ENCODE measurements at regions not wholly inside any gene's neighbourhood (a gene's known extent, or its start where the extent isn't known, plus 50 kb on each side); places are given as distances from the start of the nearest gene placed in this dataset.

DNA sequence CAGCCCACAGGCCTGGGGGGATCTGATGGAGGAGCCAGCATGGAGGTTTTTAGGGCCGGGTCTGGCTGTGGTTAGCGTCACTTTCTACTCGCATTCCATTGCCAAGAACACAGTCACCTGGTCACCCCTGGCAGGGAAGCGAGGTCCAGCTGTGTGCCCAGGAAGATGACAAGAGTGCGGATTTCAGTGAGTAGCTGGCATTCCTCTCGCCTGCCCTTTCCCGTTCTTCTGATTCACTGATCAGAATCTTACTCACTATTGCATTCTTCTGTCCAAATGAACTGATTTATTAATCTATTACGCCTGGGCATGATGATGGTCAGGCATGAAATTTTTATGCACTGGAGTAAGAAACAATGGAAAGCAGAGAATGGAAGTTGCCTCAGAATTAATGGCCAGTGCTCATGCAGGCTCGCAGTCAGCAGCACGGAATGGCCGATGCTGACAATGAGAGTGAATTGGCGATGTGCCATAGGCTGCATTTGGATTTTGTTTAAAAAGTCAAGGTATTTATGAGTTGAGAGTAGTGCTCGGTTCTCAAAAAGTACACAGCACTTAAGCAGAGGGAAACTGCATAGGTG is 76.4 kb upstream of the MGAT5 start:
- CTCF ChIA-PET = no interaction called here
- H3K36me3 ChIP-seq (ENCODE audit: control insufficient read depth, insufficient read depth, low read length) = no peaks in the 10 kb centered on the region
- TF ChIP-seq, protein P1, sequence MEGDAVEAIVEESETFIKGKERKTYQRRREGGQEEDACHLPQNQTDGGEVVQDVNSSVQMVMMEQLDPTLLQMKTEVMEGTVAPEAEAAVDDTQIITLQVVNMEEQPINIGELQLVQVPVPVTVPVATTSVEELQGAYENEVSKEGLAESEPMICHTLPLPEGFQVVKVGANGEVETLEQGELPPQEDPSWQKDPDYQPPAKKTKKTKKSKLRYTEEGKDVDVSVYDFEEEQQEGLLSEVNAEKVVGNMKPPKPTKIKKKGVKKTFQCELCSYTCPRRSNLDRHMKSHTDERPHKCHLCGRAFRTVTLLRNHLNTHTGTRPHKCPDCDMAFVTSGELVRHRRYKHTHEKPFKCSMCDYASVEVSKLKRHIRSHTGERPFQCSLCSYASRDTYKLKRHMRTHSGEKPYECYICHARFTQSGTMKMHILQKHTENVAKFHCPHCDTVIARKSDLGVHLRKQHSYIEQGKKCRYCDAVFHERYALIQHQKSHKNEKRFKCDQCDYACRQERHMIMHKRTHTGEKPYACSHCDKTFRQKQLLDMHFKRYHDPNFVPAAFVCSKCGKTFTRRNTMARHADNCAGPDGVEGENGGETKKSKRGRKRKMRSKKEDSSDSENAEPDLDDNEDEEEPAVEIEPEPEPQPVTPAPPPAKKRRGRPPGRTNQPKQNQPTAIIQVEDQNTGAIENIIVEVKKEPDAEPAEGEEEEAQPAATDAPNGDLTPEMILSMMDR (IDR thresholded peaks at IDR 0.05; ENCODE audit: insufficient read depth in 1 of 2, low read depth in 1 of 2, low read length in 1 of 2, severe bottlenecking in 1 of 2, unreplicated experiment in 1 of 2) = no peak
- no peak overlapping the region for H3K4me3 ChIP-seq (ENCODE audit: low read depth, low read length)
- Mint-ChIP-seq H3K4me1 (ENCODE audit: low read depth, unreplicated experiment) (no peaks in the 10 kb centered on the region), H3K4me3 (ENCODE audit: unreplicated experiment) (no peak overlapping the region), H3K27ac (ENCODE audit: unreplicated experiment) (no peak overlapping the region), H3K27me3 (ENCODE audit: insufficient read depth, unreplicated experiment) (no peaks in the 10 kb centered on the region), H3K9me3 (ENCODE audit: unreplicated experiment) (no peaks in the 10 kb centered on the region), H3K36me3 (ENCODE audit: insufficient read depth, unreplicated experiment) (no peaks in the 10 kb centered on the region)
- no TSS peak for BruUV-seq (replicated peaks)
- no peaks in the 10 kb centered on the region for H3K4me1 ChIP-seq
- H3K9me3 ChIP-seq = no peaks in the 10 kb centered on the region
- no peak for DNase-seq
- intact Hi-C loops (cut with micrococcal nuclease; ENCODE audit: unreplicated experiment) = no loop called here
- POLR2A ChIA-PET = no interaction called here
- no peaks in the 10 kb centered on the region for H3K27me3 ChIP-seq (replicated peaks; ENCODE audit: control insufficient read depth, insufficient read depth, low read length)

DNA sequence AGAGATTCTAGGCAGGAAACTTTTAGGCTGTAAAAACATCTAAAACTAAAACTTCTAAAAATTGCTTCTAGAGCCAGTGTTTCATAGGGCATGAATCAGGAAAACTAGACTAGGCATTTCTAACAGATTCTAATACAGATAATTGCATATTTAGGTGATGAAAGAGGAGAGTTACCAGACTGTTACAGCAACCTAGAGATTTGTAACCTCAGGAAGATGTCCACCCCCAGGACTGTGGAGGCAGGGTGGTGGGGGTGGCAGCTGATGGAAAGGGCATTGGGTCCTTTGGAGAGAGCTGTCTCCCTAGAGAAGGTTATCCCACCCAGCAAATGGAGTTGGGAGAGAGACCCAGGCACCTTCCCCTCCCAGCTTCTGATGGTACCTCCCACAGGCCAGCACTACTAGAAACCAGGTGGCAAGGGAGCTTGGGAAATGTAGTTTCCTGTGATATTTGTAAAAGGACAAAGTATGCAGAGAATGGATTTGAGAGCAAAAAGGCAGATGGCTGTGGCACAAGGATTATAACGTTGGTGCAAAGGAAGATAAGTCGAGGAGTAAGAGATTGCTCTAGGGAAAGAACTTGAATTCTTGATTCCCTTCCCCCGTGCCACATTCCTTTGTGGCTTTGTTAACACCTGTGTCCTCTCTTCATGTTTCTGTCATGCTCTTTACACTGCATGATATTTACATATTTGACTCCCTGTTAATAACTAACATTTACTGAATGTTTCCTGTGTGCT is 75.6 kb upstream of the MGAT5 start:
- intact Hi-C loops (cut with micrococcal nuclease; ENCODE audit: unreplicated experiment) = no loop called here
- Histone ChIP-seq H3K4me3 (ENCODE audit: low read depth, low read length) (no peak overlapping the region), H3K4me1 (no peaks in the 10 kb centered on the region), H3K9me3 (no peaks in the 10 kb centered on the region), H3K27me3 (replicated peaks; ENCODE audit: control insufficient read depth, insufficient read depth, low read length) (no peaks in the 10 kb centered on the region), H3K36me3 (ENCODE audit: control insufficient read depth, insufficient read depth, low read length) (no peaks in the 10 kb centered on the region; the same call in 1 of the 2 replicates)
- CTCF ChIA-PET = no interaction called here
- Mint-ChIP-seq H3K9me3 (ENCODE audit: unreplicated experiment) (no peaks in the 10 kb centered on the region), H3K36me3 (ENCODE audit: insufficient read depth, unreplicated experiment) (no peaks in the 10 kb centered on the region), H3K27ac (ENCODE audit: unreplicated experiment) (no peak overlapping the region), H3K4me1 (ENCODE audit: low read depth, unreplicated experiment) (no peaks in the 10 kb centered on the region), H3K4me3 (ENCODE audit: unreplicated experiment) (no peak overlapping the region), H3K27me3 (ENCODE audit: insufficient read depth, unreplicated experiment) (no peaks in the 10 kb centered on the region)
- POLR2A ChIA-PET = no interaction called here
- TF ChIP-seq, protein P1 (IDR thresholded peaks at IDR 0.05; ENCODE audit: insufficient read depth in 1 of 2, low read depth in 1 of 2, low read length in 1 of 2, severe bottlenecking in 1 of 2, unreplicated experiment in 1 of 2) = no peak
- BruUV-seq (replicated peaks) = no TSS peak
- no peak for DNase-seq

DNA sequence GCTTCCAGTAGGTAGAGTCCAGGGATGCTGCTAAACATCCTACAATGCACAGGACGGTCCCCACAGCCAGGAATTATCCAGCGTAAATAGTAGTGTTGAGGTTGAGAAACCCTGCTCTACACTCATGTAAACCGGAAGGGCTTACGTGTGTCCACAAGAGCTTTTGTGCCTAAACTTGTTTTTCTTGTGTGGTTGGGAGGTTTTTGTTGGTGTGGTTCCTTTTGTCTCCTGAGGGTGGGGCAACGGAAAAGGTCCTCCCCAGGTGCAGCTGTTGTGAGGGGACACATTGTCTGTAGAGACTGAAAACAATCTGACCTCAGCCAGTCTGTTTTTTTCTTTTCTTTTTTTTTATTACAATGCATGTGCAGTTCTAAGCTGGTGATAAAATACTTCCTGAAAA is 72.7 kb upstream of the MGAT5 start:
- no peak overlapping the region for H3K4me3 ChIP-seq (ENCODE audit: low read depth, low read length)
- TF ChIP-seq, protein P1 (IDR thresholded peaks at IDR 0.05; ENCODE audit: insufficient read depth in 1 of 2, low read depth in 1 of 2, low read length in 1 of 2, severe bottlenecking in 1 of 2, unreplicated experiment in 1 of 2) = no peak
- H3K9me3 ChIP-seq = no peaks in the 10 kb centered on the region
- no peak overlapping the region for H3K27ac Mint-ChIP-seq (ENCODE audit: unreplicated experiment)
- H3K4me3 Mint-ChIP-seq (ENCODE audit: unreplicated experiment) = no peak overlapping the region
- no peaks in the 10 kb centered on the region for H3K27me3 Mint-ChIP-seq (ENCODE audit: insufficient read depth, unreplicated experiment)
- H3K27me3 ChIP-seq (replicated peaks; ENCODE audit: control insufficient read depth, insufficient read depth, low read length) = no peaks in the 10 kb centered on the region
- no peaks in the 10 kb centered on the region for H3K9me3 Mint-ChIP-seq (ENCODE audit: unreplicated experiment)
- H3K4me1 Mint-ChIP-seq (ENCODE audit: low read depth, unreplicated experiment) = no peaks in the 10 kb centered on the region
- ChIA-PET POLR2A (no interaction called here), CTCF (no interaction called here)
- H3K36me3 Mint-ChIP-seq (ENCODE audit: insufficient read depth, unreplicated experiment) = no peaks in the 10 kb centered on the region
- H3K4me1 ChIP-seq = no peaks in the 10 kb centered on the region
- no TSS peak for BruUV-seq (replicated peaks)
- H3K36me3 ChIP-seq (ENCODE audit: control insufficient read depth, insufficient read depth, low read length) = no peaks in the 10 kb centered on the region; the same call in 1 of the 2 replicates
- intact Hi-C loops (cut with micrococcal nuclease; ENCODE audit: unreplicated experiment) = no loop called here
- DNase-seq = no peak
